Endodermal cell (in vitro differentiated cells): ENCODE measurements at regions not wholly inside any gene's neighbourhood (a gene's known extent, or its start where the extent isn't known, plus 50 kb on each side); places are given as distances from the start of the nearest gene placed in this dataset.

ENCODE experiments used
- DNase-seq: peaks from one replicate; pipeline ENCODE4 v3.0.0-alpha.2; 2017
- H3K27ac ChIP-seq: 2 replicates; pipeline ENCODE4 v1.5.1; 2013; ENCODE audit warnings: mild to moderate bottlenecking, low read depth, low read length, moderate library complexity
- H3K27me3 ChIP-seq: 2 replicates; pipeline ENCODE4 v1.6.1; 2013; ENCODE audit warnings: mild to moderate bottlenecking, low read length, moderate library complexity; ENCODE audit not compliant: insufficient read depth, control insufficient read depth, poor library complexity, severe bottlenecking
- H3K36me3 ChIP-seq: 2 replicates; pipeline ENCODE4 v1.7.0; 2013; ENCODE audit warnings: mild to moderate bottlenecking, low read length, moderate library complexity; ENCODE audit not compliant: control insufficient read depth, insufficient read depth
- H3K4me1 ChIP-seq: one replicate; pipeline ENCODE4 v1.7.0; 2013; ENCODE audit warnings: low read length; ENCODE audit not compliant: control insufficient read depth, insufficient read depth
- H3K4me3 ChIP-seq: 2 replicates; pipeline ENCODE4 v1.5.1; 2013; ENCODE audit warnings: mild to moderate bottlenecking, low read length, moderate library complexity
- H3K9ac ChIP-seq: 2 replicates; pipeline ENCODE4 v1.6.1; 2013; ENCODE audit warnings: mild to moderate bottlenecking, low read length, moderate library complexity; ENCODE audit not compliant: poor library complexity, severe bottlenecking; ENCODE audit errors: extremely low read depth
- H3K9me3 ChIP-seq: 2 replicates; pipeline ENCODE4 v1.6.1; 2013; ENCODE audit warnings: mild to moderate bottlenecking, low read length, moderate library complexity; ENCODE audit not compliant: control insufficient read depth
- H3K27ac Mint-ChIP-seq: 2 replicates; pipeline ENCODE4 v1.8.0; 2020; ENCODE audit warnings: mixed read lengths
- H3K27me3 Mint-ChIP-seq: 2 replicates; pipeline ENCODE4 v1.8.0; 2021; ENCODE audit warnings: mild to moderate bottlenecking, mixed read lengths; ENCODE audit not compliant: insufficient read depth
- H3K36me3 Mint-ChIP-seq: 2 replicates; pipeline ENCODE4 v1.8.0; 2020; ENCODE audit warnings: low read depth, mixed read lengths
- H3K4me1 Mint-ChIP-seq: 2 replicates; pipeline ENCODE4 v1.8.0; 2020; ENCODE audit warnings: mixed read lengths
- H3K4me3 Mint-ChIP-seq: 2 replicates; pipeline ENCODE4 v1.8.0; 2020; ENCODE audit warnings: mild to moderate bottlenecking, moderate library complexity, mixed read lengths
- H3K9me3 Mint-ChIP-seq: 2 replicates; pipeline ENCODE4 v1.8.0; 2020; ENCODE audit warnings: mild to moderate bottlenecking, mixed read lengths
- CTCF ChIP-seq: fragments of 200-600 bp; sonication (generic); conservative IDR thresholded peaks from 2 replicates; pipeline ENCODE4 v1.5.0; 2021; ENCODE audit warnings: antibody characterized with exemption, mild to moderate bottlenecking
- WGBS, 2 experiments: methylation state at CpG; one replicate each; pipeline versions ENCODE4 v1.1.5 to v1.1.7; 2013; ENCODE audit warnings: missing lambda C conversion rate in 2 of 2, mixed read lengths in 1 of 2; ENCODE audit not compliant: insufficient coverage in 1 of 2, insufficient read length in 1 of 2; 5-methylcytosine and 5-hydroxymethylcytosine counted together

GRCh38 chr17:79180358-79181005, 105.9 kb downstream of the ENGASE start:
- no peak for TF ChIP-seq CTCF
- Histone ChIP-seq H3K27me3 (peaks cover 39% of the 10 kb centered on the region), H3K27ac (no peak overlapping the region), H3K36me3 (no peaks in the 10 kb centered on the region), H3K4me3 (no peak overlapping the region), H3K4me1 (no peaks in the 10 kb centered on the region), H3K9me3 (no peaks in the 10 kb centered on the region), H3K9ac (no peak overlapping the region)
- H3K27me3 Mint-ChIP-seq: peaks cover 25% of the 10 kb centered on the region
- H3K4me3 Mint-ChIP-seq: no peak overlapping the region
- no peak for DNase-seq
- no peaks in the 10 kb centered on the region for H3K4me1 Mint-ChIP-seq
- no peaks in the 10 kb centered on the region for H3K36me3 Mint-ChIP-seq
- no peak overlapping the region for H3K27ac Mint-ChIP-seq
- 87 to 92% methylated on average over 15 to 20 of the region's 20 CpGs for WGBS, 2 experiments
- H3K9me3 Mint-ChIP-seq: no peaks in the 10 kb centered on the region

- Mint-ChIP-seq H3K9me3 (no peaks in the 10 kb centered on the region), H3K27ac (no peak overlapping the region), H3K4me1 (no peaks in the 10 kb centered on the region), H3K4me3 (no peak overlapping the region), H3K27me3 (peaks cover 14% of the 10 kb centered on the region), H3K36me3 (no peaks in the 10 kb centered on the region)
- H3K27ac ChIP-seq: no peak overlapping the region
- H3K36me3 ChIP-seq: no peaks in the 10 kb centered on the region
- no peak overlapping the region for H3K4me3 ChIP-seq
- H3K9me3 ChIP-seq: no peaks in the 10 kb centered on the region
- no peak for DNase-seq
- no peaks in the 10 kb centered on the region for H3K4me1 ChIP-seq
- TF ChIP-seq CTCF: no peak
- H3K27me3 ChIP-seq: peaks cover 27% of the 10 kb centered on the region
- H3K9ac ChIP-seq: no peak overlapping the region
- WGBS, 2 experiments: 94 to 99% methylated on average over 9 to 15 of the region's 16 CpGs
These were observed 104.7 kb downstream of the ENGASE start for GRCh38 chr17:79179334-79179733.

- H3K4me3 ChIP-seq: no peak overlapping the region
- no peak for DNase-seq
- H3K9me3 ChIP-seq: no peaks in the 10 kb centered on the region
- Mint-ChIP-seq H3K4me1 (no peaks in the 10 kb centered on the region), H3K36me3 (no peaks in the 10 kb centered on the region), H3K27ac (no peak overlapping the region), H3K27me3 (peaks cover 6% of the 10 kb centered on the region), H3K4me3 (no peak overlapping the region), H3K9me3 (no peaks in the 10 kb centered on the region)
- peaks cover 17% of the 10 kb centered on the region for H3K27me3 ChIP-seq
- no peak for TF ChIP-seq CTCF
- H3K27ac ChIP-seq: no peak overlapping the region
- no peaks in the 10 kb centered on the region for H3K36me3 ChIP-seq
- H3K4me1 ChIP-seq: no peaks in the 10 kb centered on the region
- no peak overlapping the region for H3K9ac ChIP-seq
- WGBS, 2 experiments: 92 to 93% methylated on average over 14 to 20 of the region's 20 CpGs
These were observed 103.3 kb downstream of the ENGASE start for GRCh38 chr17:79177877-79178276.
